A673 (cell line): ENCODE measurements at regions not wholly inside any gene's neighbourhood (a gene's known extent, or its start where the extent isn't known, plus 50 kb on each side); places are given as distances from the start of the nearest gene placed in this dataset.

Source experiments
- BruUV-seq: library from RNA; stranded (reverse); fragments of 400-500 nt; replicated peaks from 2 replicates; lab custom pipeline; 2021; lab: Mats Ljungman, UMichigan
- CTCF ChIA-PET: fragments of 300-600 bp; sonication (Branson Sonifier 250); formaldehyde crosslinking; loops from one replicate; lab custom pipeline; 2022; ENCODE audit warnings: antibody characterized with exemption; lab: Charles Lee
- POLR2A ChIA-PET: fragments of 300-600 bp; sonication (Branson Sonifier 250); formaldehyde crosslinking; loops from one replicate; lab custom pipeline; 2022; ENCODE audit warnings: antibody characterized with exemption; ENCODE audit not compliant: low non-redundant PET; lab: Charles Lee
- DNase-seq: peaks from one replicate; pipeline ENCODE4 v3.0.0-alpha.2; 2015; ENCODE audit warnings: low spot score
- H3K27ac ChIP-seq: fragments of 200-600 bp; sonication (generic); 2 replicates; pipeline ENCODE4 v1.5.1; 2016; ENCODE audit warnings: mixed run types, low read depth, mild to moderate bottlenecking, mixed read lengths, antibody characterized with exemption, low read length; ENCODE audit not compliant: poor library complexity, severe bottlenecking
- H3K27me3 ChIP-seq: fragments of 200-600 bp; sonication (generic); replicated peaks from 2 replicates; pipeline ENCODE4 v1.6.1; 2017; ENCODE audit warnings: mixed run types, low read depth, mild to moderate bottlenecking, mixed read lengths, antibody characterized with exemption, low read length; ENCODE audit not compliant: insufficient read depth, poor library complexity
- H3K36me3 ChIP-seq: fragments of 200-600 bp; sonication (generic); 2 replicates; pipeline ENCODE4 v1.6.1; 2016; ENCODE audit warnings: mixed run types, mild to moderate bottlenecking, mixed read lengths, antibody characterized with exemption, low read length; ENCODE audit not compliant: insufficient read depth, poor library complexity, severe bottlenecking
- H3K4me1 ChIP-seq: fragments of 200-600 bp; sonication (generic); 2 replicates; pipeline ENCODE4 v1.6.1; 2017; ENCODE audit warnings: mixed run types, mild to moderate bottlenecking, mixed read lengths, antibody characterized with exemption, low read length; ENCODE audit not compliant: insufficient read depth, poor library complexity, severe bottlenecking
- H3K4me3 ChIP-seq: fragments of 200-600 bp; sonication (generic); 2 replicates; pipeline ENCODE4 v1.5.1; 2016; ENCODE audit warnings: low read depth, mixed run types, mild to moderate bottlenecking, mixed read lengths, low read length; ENCODE audit not compliant: poor library complexity, severe bottlenecking
- H3K9me3 ChIP-seq: fragments of 200-600 bp; sonication (generic); 2 replicates; pipeline ENCODE4 v1.6.1; 2016; ENCODE audit warnings: mixed run types, low read depth, mild to moderate bottlenecking, mixed read lengths, antibody characterized with exemption, low read length; ENCODE audit not compliant: poor library complexity, severe bottlenecking
- CTCF ChIP-seq: fragments of 300-800, 200-600 bp; sonication (generic); conservative IDR thresholded peaks from 2 replicates; pipeline ENCODE4 v1.5.1; 2017; ENCODE audit warnings: low read depth, mild to moderate bottlenecking, antibody characterized with exemption, low read length, moderate library complexity, mixed read lengths
- EZH2 ChIP-seq: fragments of 200-600 bp; sonication (generic); IDR thresholded peaks from 2 replicates; pipeline ENCODE4 v1.6.1; 2017; ENCODE audit warnings: borderline replicate concordance, low read depth, mild to moderate bottlenecking, mixed read lengths, antibody characterized with exemption, low read length; ENCODE audit not compliant: poor library complexity, severe bottlenecking
- intact Hi-C: fragments of 100-400 bp; cut with micrococcal nuclease; formaldehyde crosslinking; loops from one replicate; pipeline ENCODE4 v1.10.0; 2022; ENCODE audit not compliant: unreplicated experiment

GRCh38 chr18:10209302-10209701, 245.1 kb upstream of the APCDD1 start:
- no peaks in the 10 kb centered on the region for H3K9me3 ChIP-seq
- DNase-seq: no peak
- ChIA-PET POLR2A (no interaction called here), CTCF (no interaction called here)
- BruUV-seq: no TSS peak
- H3K4me3 ChIP-seq: no peak overlapping the region
- H3K27me3 ChIP-seq: no peaks in the 10 kb centered on the region
- no peak overlapping the region for H3K27ac ChIP-seq
- TF ChIP-seq EZH2 (no peak), CTCF (no peak)
- intact Hi-C loops: no loop called here
- no peaks in the 10 kb centered on the region for H3K36me3 ChIP-seq
- peaks cover 23% of the 10 kb centered on the region for H3K4me1 ChIP-seq

- no TSS peak for BruUV-seq
- H3K9me3 ChIP-seq: no peaks in the 10 kb centered on the region
- intact Hi-C loops: no loop called here
- CTCF ChIA-PET: no interaction called here
- TF ChIP-seq CTCF (no peak), EZH2 (no peak)
- no peaks in the 10 kb centered on the region for H3K27me3 ChIP-seq
- no peaks in the 10 kb centered on the region for H3K36me3 ChIP-seq
- POLR2A ChIA-PET: no interaction called here
- peaks cover 23% of the 10 kb centered on the region for H3K4me1 ChIP-seq
- H3K27ac ChIP-seq: peak overlapping the region; percentile 28
- DNase-seq: peak; percentile 41
- no peak overlapping the region for H3K4me3 ChIP-seq
Measured at GRCh38 chr18:10210057-10210633, 244.3 kb upstream of the APCDD1 start.

GRCh38 chr18:10213526-10213925, 240.9 kb upstream of the APCDD1 start:
- BruUV-seq: no TSS peak
- ChIA-PET POLR2A (interaction anchor here (0.6 to 0.7 kb wide), 2 partner anchors 12 to 57 kb away, joined by 4 to 6 read pairs; no protein-coding TSS in a partner anchor), CTCF (no interaction called here)
- peaks cover 23% of the 10 kb centered on the region for H3K4me1 ChIP-seq
- H3K36me3 ChIP-seq: no peaks in the 10 kb centered on the region
- DNase-seq: peak; percentile 77
- TF ChIP-seq EZH2: no peak
- no peak for TF ChIP-seq CTCF
- no peak overlapping the region for H3K27ac ChIP-seq
- H3K9me3 ChIP-seq: no peaks in the 10 kb centered on the region
- intact Hi-C loops: no loop called here
- no peak overlapping the region for H3K4me3 ChIP-seq
- no peaks in the 10 kb centered on the region for H3K27me3 ChIP-seq
